Inflammatory macrophage treated with lipopolysaccharide for 4 hours (primary cell): ENCODE measurements at regions not wholly inside any gene's neighbourhood (a gene's known extent, or its start where the extent isn't known, plus 50 kb on each side); places are given as distances from the start of the nearest gene placed in this dataset.
A peak's percentile ranks its signal among the peaks of the same experiment; 100 is the strongest.

ENCODE experiments used
- DNase-seq: peaks from one replicate; pipeline ENCODE4 v3.0.0-alpha.2; 2020

- DNase-seq, result no peak
Observed at GRCh38 chr3:190721330-190721729, 141.2 kb downstream of the GMNC start.

- DNase-seq, result peak; percentile 46
Observed at GRCh38 chr3:190718671-190719070, 143.8 kb downstream of the GMNC start.

GRCh38 chr3:190718097-190718496, 144.4 kb downstream of the GMNC start:
- DNase-seq, result no peak

- no peak for DNase-seq
Observed at GRCh38 chr3:190716961-190717360, 145.5 kb downstream of the GMNC start.

- no peak for DNase-seq
Observed at GRCh38 chr3:190716211-190716610, 146.3 kb downstream of the GMNC start.

GRCh38 chr3:190710723-190711122, 151.8 kb downstream of the GMNC start:
- DNase-seq, result no peak

- no peak for DNase-seq
Observed at GRCh38 chr3:190709351-190709773, 153.1 kb downstream of the GMNC start.
